ENCODE measurements at regions not wholly inside any gene's neighbourhood (a gene's known extent, or its start where the extent isn't known, plus 50 kb on each side); places are given as distances from the start of the nearest gene placed in this dataset.

GRCh38 chr16:59052231-59052630 lies 318.1 kb upstream of the GOT2 start:
- TF ChIP-seq EZH2 (IDR thresholded peaks at IDR 0.05; ENCODE audit: borderline replicate concordance) (no peak), EZH2phosphoT487 (IDR thresholded peaks at IDR 0.05; ENCODE audit: low read depth, severe bottlenecking, unreplicated experiment) (no peak)
- TF ChIP-seq, protein P1, sequence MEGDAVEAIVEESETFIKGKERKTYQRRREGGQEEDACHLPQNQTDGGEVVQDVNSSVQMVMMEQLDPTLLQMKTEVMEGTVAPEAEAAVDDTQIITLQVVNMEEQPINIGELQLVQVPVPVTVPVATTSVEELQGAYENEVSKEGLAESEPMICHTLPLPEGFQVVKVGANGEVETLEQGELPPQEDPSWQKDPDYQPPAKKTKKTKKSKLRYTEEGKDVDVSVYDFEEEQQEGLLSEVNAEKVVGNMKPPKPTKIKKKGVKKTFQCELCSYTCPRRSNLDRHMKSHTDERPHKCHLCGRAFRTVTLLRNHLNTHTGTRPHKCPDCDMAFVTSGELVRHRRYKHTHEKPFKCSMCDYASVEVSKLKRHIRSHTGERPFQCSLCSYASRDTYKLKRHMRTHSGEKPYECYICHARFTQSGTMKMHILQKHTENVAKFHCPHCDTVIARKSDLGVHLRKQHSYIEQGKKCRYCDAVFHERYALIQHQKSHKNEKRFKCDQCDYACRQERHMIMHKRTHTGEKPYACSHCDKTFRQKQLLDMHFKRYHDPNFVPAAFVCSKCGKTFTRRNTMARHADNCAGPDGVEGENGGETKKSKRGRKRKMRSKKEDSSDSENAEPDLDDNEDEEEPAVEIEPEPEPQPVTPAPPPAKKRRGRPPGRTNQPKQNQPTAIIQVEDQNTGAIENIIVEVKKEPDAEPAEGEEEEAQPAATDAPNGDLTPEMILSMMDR (IDR thresholded peaks at IDR 0.05; ENCODE audit: poor library complexity), result no peak

Data from hepatocyte (in vitro differentiated cells).